ENCODE measurements at regions not wholly inside any gene's neighbourhood (a gene's known extent, or its start where the extent isn't known, plus 50 kb on each side); places are given as distances from the start of the nearest gene placed in this dataset.
"Not testable (repeated sequence)": the region's sequence is repeated elsewhere in the genome, so short reads cannot be mapped to it uniquely, and the experiment has no call there.

DNA sequence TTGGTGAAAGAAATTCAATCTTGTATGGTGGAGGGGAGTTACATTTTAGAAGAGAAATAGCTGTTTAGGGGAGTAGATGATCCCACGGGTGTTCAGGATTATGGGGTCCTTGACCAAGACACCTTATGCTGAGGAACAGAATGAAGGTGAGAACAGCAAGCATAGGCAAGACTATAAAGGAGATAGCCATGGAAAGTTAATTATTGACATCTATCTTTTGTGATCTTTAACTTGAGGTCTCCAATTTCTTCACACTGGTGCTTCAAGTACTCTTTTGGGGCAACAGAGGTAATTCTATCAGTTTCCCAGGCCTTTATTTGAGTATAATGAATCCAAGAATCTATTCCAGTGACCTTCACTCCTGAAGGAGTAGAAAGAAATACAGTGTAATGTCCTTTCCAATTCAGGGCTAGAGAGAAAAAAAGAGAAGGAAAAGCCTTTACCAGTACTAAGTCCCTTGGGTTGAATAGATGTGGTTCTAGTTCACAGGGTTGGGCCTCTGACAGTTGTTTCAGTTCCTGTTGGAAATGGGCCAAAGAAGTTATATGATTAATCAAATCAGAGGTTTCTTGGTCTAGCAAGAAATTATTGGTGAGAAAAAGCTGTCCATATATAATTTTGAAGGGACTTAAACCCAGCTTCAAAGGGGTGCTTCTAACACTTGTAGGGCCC is 2104.1 kb upstream of the ACO1 start:
- H3K27ac Mint-ChIP-seq = no peak overlapping the region
- peaks cover 13 to 16% of the 10 kb centered on the region in 2 donors for H3K9me3 Mint-ChIP-seq
- H3K36me3 Mint-ChIP-seq = no peaks in the 10 kb centered on the region
- no peak for ATAC-seq
- no peak for DNase-seq (ENCODE audit: low spot score in 2 of 2)

DNA sequence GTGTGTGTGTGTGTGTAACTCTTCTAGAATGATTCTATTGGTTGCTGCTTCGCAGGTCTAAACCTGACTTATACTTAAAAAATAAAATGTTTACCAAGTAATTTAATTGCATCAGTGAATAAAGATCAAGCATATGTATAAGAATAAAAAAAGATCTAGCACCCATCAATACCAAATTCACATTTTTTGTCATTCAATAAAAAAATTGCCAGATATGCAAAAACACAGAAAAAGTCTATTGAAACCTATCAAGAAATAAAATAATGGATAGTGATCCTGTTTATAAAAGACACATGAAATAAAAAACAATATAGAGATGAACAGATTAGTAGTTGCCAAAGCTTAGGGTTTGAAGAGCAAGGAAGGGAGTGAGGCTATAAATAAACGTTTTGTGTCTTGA is 2095.0 kb upstream of the ACO1 start:
- peaks cover 0 to 4% of the 10 kb centered on the region in 2 donors for H3K9me3 Mint-ChIP-seq
- no peak overlapping the region for H3K27ac Mint-ChIP-seq
- ATAC-seq (no peak), DNase-seq (ENCODE audit: low spot score in 2 of 2) (no peak)
- H3K36me3 Mint-ChIP-seq = no peaks in the 10 kb centered on the region

DNA sequence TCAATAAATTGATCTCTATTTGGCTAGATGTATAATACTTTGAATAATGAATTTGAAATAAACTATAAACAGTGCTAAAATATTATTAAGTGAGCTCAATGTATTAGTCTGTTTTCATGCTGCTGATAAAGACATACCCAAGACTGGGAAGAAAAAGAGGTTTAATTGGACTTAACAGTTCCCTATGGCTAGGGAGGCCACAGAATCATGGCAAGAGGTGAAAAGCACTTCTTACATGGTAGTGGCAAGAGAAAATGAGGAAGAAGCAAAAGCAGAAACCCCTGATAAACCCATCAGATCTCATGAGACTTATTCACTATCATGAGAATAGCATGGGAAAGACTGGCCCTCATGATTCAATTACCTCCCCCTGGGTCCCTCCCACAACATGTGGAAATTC is 2092.4 kb upstream of the ACO1 start:
- not testable (repeated sequence) for H3K27ac Mint-ChIP-seq; H3K36me3 Mint-ChIP-seq; DNase-seq (ENCODE audit: low spot score in 2 of 2); H3K9me3 Mint-ChIP-seq; ATAC-seq

DNA sequence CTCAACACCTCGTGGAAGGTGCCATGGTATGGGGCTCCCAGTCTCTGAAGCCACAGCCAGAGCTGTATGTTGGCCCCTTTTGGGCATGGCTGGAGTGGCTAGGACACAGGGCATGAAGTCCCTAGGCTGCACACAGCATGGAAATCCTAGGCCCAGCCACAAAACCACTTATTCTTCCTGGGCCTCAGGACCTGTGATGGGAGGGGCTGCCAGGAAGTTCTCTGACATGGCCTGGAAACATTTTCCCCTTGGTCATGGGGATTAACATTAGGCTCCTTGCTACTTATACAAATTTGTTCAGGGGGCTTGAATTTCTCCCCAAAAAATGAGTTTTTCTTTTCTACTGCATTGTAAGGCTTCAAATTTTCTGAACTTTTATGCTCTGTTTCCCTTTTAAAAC is 2091.2 kb upstream of the ACO1 start:
- ATAC-seq = no peak
- H3K27ac Mint-ChIP-seq = no peak overlapping the region
- peaks cover 0 to 6% of the 10 kb centered on the region in 2 donors for H3K9me3 Mint-ChIP-seq
- DNase-seq (ENCODE audit: low spot score in 2 of 2) = no peak
- no peaks in the 10 kb centered on the region for H3K36me3 Mint-ChIP-seq

DNA sequence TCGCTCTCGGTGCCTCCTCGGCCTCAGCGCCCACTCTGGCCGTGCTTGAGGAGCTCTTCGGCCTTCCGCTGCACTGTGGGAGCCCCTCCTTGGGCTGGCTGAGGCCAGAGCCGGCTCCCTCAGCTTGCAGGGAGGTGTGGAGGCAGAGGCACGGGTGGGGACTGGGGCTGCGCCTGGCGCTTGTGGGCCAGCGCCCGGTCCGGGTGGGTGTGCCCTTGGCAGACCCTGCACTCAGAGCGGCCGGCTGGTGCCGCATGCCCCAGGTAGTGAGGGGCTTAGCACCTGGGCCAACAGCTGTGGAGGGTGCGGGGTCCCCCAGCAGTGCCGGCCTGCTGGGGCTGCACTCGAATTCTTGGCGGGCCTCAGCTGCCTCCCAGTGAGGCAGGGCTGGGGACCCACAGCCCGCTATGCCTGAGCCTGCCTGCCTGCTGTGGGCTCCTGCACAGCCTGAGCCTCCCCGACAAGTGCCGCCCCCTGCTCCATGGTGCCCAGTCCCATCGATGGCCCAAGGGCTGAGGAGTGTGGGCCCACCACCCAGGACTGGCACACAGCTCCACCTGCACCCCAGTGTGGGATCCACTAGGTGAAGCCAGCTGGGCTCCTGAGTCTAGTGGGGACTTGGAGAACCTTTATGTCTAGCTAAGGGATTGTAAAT is 2085.2 kb upstream of the ACO1 start:
- ATAC-seq = no peak
- DNase-seq (ENCODE audit: low spot score in 2 of 2) = no peak
- no peak overlapping the region for H3K27ac Mint-ChIP-seq
- peaks cover 0 to 3% of the 10 kb centered on the region in 2 donors for H3K9me3 Mint-ChIP-seq
- no peaks in the 10 kb centered on the region for H3K36me3 Mint-ChIP-seq

DNA sequence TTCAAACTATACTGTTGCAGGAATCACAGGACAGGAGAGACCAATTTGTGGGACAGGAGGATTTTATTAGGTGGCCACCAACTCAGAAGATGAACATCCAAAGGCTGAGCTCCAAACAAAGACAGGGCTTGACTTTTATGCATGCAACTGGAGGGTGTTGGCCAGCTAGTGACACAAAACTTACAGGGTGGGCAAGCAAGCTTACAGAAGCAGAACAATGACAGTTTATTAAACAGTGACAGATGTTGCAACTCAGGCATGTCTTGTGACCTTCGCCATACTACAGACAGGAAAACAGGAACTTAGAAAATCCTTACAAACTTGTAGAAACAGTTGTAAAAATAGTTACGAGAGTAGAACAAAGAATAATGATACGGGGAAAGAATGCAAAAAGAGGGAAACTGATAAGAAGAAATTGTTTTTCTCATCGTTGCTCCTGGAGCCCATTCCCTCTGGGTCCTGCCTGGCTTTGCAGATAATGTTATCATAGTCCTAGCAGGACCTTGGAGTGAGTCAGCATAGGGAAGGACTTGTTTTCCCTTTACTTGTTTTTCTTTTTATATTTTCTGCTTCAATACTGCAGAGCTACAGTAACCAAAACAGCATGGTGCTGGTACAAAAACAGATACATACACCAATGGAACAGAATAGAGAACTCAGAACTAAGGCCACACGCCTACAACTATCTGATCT is 2083.0 kb upstream of the ACO1 start:
- peaks cover 0 to 6% of the 10 kb centered on the region in 2 donors for H3K9me3 Mint-ChIP-seq

DNA sequence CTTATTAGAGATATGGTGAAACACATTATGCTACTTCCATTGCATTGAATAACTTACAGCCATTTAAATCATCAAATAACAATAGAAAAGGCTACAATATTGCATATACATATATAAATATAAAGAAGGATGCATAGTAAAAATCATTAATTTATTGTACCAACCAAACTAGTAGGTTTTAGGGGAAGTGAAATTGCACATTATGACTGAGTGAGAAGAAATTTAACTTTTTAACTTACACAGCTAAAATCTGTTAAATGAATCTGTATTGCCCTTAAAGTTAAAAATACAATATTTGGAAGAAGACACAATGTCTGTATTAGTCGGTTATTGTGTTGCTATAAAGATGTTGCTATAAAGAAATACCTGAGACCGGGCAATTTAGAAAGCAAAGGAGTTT is 2073.7 kb upstream of the ACO1 start:
- Mint-ChIP-seq H3K9me3 (peaks cover 5 to 11% of the 10 kb centered on the region in 2 donors), H3K36me3 (no peaks in the 10 kb centered on the region), H3K27ac (no peak overlapping the region)
- ATAC-seq = no peak
- DNase-seq (ENCODE audit: low spot score in 2 of 2) = no peak

More for the DNA sequence above, 2083.0 kb upstream of the ACO1 start:
- H3K36me3 Mint-ChIP-seq = no peaks in the 10 kb centered on the region
- no peak for DNase-seq (ENCODE audit: low spot score in 2 of 2)
- ATAC-seq = no peak
- no peak overlapping the region for H3K27ac Mint-ChIP-seq

DNA sequence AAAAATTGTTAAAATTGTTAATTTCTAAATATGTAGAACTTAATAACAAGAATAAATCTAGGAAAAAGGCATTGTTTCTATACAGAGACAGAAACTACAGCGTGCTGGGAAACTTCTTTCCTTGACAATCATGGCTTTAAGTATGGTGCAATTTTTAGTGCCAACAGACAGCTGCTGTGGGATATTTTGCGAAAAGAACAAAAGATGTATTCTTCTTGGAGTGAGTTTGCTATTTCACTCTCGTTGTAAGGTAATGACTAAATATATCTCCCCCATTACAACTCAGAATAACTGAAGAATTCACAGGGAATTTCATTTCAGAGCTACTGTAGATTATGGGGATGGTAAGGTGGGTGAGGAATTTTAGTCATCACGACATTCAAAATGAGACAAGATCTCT is 2055.0 kb upstream of the ACO1 start:
- Mint-ChIP-seq H3K9me3 (peaks cover 3 to 4% of the 10 kb centered on the region in 2 donors), H3K27ac (no peak overlapping the region), H3K36me3 (no peaks in the 10 kb centered on the region)
- ATAC-seq = no peak
- no peak for DNase-seq (ENCODE audit: low spot score in 2 of 2)

DNA sequence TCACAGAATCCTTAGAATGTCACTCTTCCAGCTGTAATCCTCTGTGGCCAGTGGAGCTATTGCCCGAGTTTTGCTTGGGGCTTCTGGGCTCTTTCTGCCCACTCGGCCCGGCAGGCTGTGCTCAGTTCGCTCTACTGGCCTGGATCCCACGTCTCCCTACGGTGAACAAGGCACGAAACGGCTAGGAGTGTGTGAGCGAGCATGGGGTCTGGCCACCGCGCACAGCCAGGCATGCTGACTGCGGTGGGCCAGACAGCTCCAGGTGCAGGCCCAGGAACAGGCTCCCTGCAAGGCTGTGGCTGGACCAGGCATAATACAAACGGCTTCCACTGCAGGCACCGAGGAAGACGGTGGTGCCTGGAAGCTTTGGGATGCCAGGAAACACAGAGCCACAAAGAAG is 2035.5 kb upstream of the ACO1 start:
- DNase-seq (ENCODE audit: low spot score in 2 of 2) = no peak

DNA sequence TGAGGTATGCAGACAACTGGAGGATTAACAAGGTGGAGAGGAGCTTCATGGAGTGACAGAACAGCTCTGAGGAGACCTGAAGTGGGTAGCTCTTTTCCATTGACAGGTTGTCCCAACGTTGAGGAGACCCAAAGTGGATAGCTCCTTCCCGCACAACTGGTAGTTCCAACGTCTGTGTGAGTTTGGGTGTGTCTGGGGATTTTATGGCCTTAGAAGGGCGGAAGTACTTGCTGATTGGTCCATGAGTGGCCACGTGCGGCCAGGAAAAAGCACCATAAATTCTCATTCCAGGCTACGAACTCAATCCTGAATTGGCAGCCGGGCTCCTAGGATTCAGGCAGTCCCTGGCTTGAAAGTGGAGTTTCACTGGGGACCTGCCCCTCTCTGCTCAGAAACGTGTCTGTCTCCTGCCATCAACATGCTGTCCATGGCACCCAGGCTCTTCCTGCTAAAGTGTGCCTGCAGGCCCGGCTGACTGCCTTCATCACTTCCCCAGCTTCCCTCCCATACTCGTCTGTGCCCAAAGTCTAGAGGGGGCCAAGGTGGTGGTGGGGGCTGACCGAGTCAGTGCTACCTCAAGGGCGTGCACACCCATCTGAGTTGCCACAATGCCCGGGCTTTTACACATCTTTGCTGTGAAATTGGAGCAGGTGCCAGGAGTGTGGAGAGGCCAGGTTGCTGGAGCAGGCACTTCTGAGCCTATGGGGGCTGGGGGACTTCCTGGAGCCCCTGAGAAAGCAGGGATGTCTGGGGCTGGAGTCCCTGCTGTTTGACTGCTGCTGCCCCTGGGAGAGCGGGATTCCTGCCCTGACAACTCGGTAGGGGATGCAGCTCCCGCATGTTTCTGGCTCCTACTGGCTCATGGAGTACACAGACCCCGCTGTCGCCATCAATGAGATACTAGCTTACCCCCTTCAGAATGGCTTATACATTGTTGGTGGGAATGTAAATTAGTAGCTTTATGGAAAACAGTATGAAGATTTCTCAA is 2034.6 kb upstream of the ACO1 start:
- H3K27ac Mint-ChIP-seq = no peak overlapping the region
- no peak for ATAC-seq

More for the DNA sequence above, 2035.5 kb upstream of the ACO1 start:
- Mint-ChIP-seq H3K9me3 (no peaks in the 10 kb centered on the region), H3K27ac (no peak overlapping the region), H3K36me3 (no peaks in the 10 kb centered on the region)
- no peak for ATAC-seq

DNA sequence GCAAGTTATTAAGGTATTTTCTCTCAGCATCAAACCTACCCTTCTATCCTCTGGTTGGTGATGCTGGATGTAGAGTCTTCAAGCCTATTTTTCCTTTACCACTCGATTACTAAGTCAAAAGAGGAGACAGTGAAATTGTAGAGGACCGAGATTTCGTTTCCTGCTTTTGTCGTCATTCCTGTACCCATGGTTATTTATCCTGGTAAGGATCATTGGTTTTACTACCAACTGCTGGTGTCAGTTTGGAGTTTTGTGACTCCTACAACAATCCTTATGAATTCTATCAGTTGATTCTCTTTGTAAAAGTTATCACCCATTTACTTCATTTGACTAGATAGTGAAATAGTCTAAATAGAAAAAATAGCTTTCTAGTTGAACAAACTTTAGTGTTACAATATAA is 2028.2 kb upstream of the ACO1 start:
- H3K36me3 Mint-ChIP-seq = no peaks in the 10 kb centered on the region
- ATAC-seq (no peak), DNase-seq (ENCODE audit: low spot score in 2 of 2) (no peak)
- H3K27ac Mint-ChIP-seq = no peak overlapping the region
- H3K9me3 Mint-ChIP-seq = no peaks in the 10 kb centered on the region

More for the DNA sequence above, 2034.6 kb upstream of the ACO1 start:
- Mint-ChIP-seq H3K9me3 (no peaks in the 10 kb centered on the region), H3K36me3 (no peaks in the 10 kb centered on the region)
- DNase-seq (ENCODE audit: low spot score in 2 of 2) = no peak

DNA sequence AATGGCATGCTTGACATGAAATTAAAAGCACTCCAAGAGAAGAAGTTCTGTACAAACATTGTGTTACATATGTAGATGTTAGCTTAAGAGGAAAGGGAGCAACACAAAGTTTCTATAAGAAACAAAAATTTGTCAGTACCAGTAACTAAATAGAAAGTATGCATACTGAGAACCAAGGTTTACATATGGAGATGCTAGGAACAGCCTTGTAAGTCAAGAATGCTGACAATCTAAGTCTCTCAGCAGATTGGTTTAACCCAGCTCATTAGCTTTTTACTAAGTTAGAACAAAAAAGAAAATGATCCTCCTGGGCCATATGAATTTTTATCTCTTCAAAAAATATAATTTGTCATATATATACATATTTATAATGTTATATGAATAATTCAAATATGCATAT is 2022.1 kb upstream of the ACO1 start:
- H3K27ac Mint-ChIP-seq = no peak overlapping the region
- no peak for DNase-seq (ENCODE audit: low spot score in 2 of 2)
- ATAC-seq = no peak
- no peaks in the 10 kb centered on the region for H3K9me3 Mint-ChIP-seq
- H3K36me3 Mint-ChIP-seq = no peaks in the 10 kb centered on the region

DNA sequence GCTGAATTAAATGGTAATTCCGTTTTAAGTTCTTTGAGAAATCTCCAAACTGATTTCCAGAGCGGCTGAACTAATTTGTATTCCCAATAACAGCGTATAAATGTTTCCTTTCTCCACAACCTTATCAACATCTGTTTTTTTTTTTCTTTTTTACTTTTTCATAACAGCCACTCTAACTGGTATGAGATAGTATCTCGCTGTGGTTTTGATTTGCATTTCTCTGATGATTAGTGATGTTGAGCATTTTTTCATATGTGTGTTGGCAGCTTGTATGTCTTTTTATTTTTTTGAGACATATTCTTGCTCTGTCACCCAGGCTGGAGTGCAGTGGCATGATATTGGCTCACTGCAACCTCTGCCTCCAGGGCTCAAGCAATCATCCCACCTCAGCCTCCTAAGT is 2018.3 kb upstream of the ACO1 start:
- not testable (repeated sequence) for ATAC-seq; DNase-seq (ENCODE audit: low spot score in 2 of 2); H3K27ac Mint-ChIP-seq; H3K36me3 Mint-ChIP-seq; H3K9me3 Mint-ChIP-seq

DNA sequence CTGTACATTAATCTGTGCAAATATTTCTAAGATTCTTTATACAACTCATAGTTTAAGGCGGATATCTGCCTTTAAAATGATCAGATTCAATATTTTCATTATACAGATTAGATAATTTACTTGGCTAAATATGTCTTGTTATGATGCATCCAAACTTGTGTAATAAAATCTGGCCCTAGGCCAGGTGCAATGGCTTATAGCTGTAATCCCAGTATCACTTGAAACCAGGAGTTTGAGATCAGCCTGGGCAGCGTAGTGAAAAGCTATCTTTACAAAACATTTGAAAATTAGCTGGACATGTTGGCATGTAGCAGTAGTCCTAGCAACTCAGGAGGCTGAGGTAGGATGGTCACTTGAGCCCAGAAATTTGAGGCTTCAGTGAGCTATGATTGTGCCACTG is 2002.2 kb upstream of the ACO1 start:
- no peaks in the 10 kb centered on the region for H3K36me3 Mint-ChIP-seq
- DNase-seq (ENCODE audit: low spot score in 2 of 2) (no peak), ATAC-seq (no peak)
- no peak overlapping the region for H3K27ac Mint-ChIP-seq
- H3K9me3 Mint-ChIP-seq = no peaks in the 10 kb centered on the region

DNA sequence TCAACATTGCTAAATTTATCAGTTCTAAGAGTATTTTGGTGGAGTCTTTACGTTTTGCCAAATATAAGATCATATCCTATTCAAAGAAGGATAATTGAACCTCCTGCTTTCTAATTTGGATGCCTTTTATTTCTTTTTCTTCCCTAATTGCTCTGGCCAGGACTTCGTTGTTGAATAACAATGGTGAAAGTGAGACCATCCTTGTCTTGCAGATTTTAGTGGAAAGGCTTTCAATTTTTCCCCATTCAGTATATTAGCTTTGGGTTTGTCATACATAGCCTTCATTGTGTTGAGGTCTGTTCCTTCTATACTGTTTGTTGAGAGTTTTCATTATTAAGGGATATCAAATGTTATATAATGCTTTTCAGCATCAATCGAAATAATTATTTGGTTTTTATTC is 1974.2 kb upstream of the ACO1 start:
- no peak for ATAC-seq
- Mint-ChIP-seq H3K27ac (no peak overlapping the region), H3K9me3 (peaks cover 23 to 28% of the 10 kb centered on the region in 2 donors), H3K36me3 (peaks cover 0 to 15% of the 10 kb centered on the region in 2 donors)
- DNase-seq (ENCODE audit: low spot score in 2 of 2) = no peak

DNA sequence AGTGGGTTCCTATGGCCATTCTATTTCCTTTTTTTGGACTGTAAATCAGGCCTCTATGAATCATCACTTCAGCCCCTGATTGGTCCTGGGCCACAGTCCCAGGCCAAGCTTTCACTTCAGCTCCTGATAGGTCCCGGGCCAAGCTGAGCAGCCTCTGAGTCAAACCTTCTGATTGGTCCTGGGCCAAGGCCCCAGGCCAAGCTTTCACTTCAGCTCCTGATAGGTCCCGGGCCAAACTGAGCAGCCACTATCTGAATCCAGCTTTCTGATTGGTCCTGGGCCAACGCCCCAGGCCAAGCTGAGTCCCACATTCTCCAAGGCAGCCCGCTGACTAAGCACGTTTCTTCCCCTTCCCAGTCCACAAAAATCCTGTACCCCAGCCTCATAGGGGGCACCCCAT is 1972.9 kb upstream of the ACO1 start:
- peaks cover 23 to 29% of the 10 kb centered on the region in 2 donors for H3K9me3 Mint-ChIP-seq
- DNase-seq (ENCODE audit: low spot score in 2 of 2) (no peak), ATAC-seq (no peak)
- peaks cover 0 to 15% of the 10 kb centered on the region in 2 donors for H3K36me3 Mint-ChIP-seq
- H3K27ac Mint-ChIP-seq = no peak overlapping the region

DNA sequence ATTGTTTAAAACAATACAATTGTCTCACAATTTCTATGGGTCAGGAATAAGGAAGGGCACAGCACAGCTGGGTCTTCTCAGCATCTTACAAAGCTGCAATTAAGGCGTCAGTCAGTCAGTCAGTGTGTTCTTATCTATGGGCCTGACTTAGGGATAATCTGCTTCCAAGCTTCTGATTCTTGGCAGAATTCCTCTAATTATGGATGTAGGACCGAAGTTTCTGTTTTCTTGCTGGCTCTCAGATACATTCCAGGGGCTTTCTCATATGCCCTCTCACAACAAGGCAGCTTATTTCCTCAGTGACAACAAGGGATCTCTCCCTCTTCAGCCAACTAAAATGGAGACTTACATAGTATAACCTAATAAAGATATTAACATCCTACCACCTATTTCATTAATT is 1925.3 kb upstream of the ACO1 start:
- DNase-seq (ENCODE audit: low spot score in 2 of 2) (no peak), ATAC-seq (no peak)
- Mint-ChIP-seq H3K9me3 (no peaks in the 10 kb centered on the region), H3K27ac (no peak overlapping the region), H3K36me3 (no peaks in the 10 kb centered on the region)
